ENCODE measurements at regions not wholly inside any gene's neighbourhood (a gene's known extent, or its start where the extent isn't known, plus 50 kb on each side); places are given as distances from the start of the nearest gene placed in this dataset.

GRCh38 chr18:22320155-22320554 is 97.6 kb downstream of the CTAGE1 start:
- no peak overlapping the region for H3K4me3 ChIP-seq (ENCODE audit: low read length in 2 of 2)
- WGBS, result 78% methylated on average over 4 of the region's 4 CpGs
- no peak overlapping the region for H3K27ac ChIP-seq (ENCODE audit: low read depth in 1 of 2, low read length in 1 of 2)
- peaks cover 0 to 12% of the 10 kb centered on the region in 2 donors for H3K27me3 ChIP-seq (ENCODE audit: control insufficient read depth in 2 of 2, insufficient read depth in 1 of 2, low read length in 1 of 2)
- no peak for DNase-seq (ENCODE audit: low read depth in 6 of 9, low spot score in 9 of 9)
- no peaks in the 10 kb centered on the region for H3K9me3 ChIP-seq (ENCODE audit: control insufficient read depth in 2 of 2, insufficient read depth in 1 of 2, low read length in 1 of 2)
- H3K36me3 ChIP-seq (ENCODE audit: control insufficient read depth in 2 of 2, insufficient read depth in 2 of 2, low read length in 1 of 2), result no peaks in the 10 kb centered on the region
- peaks cover 0 to 6% of the 10 kb centered on the region in 2 donors for H3K4me1 ChIP-seq (ENCODE audit: control insufficient read depth in 2 of 2, insufficient read depth in 2 of 2, low read length in 2 of 2)

- no peaks in the 10 kb centered on the region for H3K27me3 ChIP-seq (ENCODE audit: control insufficient read depth in 2 of 2, insufficient read depth in 1 of 2, low read length in 1 of 2)
- no peaks in the 10 kb centered on the region for H3K4me1 ChIP-seq (ENCODE audit: control insufficient read depth in 2 of 2, insufficient read depth in 2 of 2, low read length in 2 of 2)
- no peak overlapping the region for H3K27ac ChIP-seq (ENCODE audit: low read depth in 1 of 2, low read length in 1 of 2)
- no peak for DNase-seq (ENCODE audit: low read depth in 6 of 9, low spot score in 9 of 9)
- no peak overlapping the region for H3K4me3 ChIP-seq (ENCODE audit: low read length in 2 of 2)
- no peaks in the 10 kb centered on the region for H3K36me3 ChIP-seq (ENCODE audit: control insufficient read depth in 2 of 2, insufficient read depth in 2 of 2, low read length in 1 of 2)
- H3K9me3 ChIP-seq (ENCODE audit: control insufficient read depth in 2 of 2, insufficient read depth in 1 of 2, low read length in 1 of 2), result no peaks in the 10 kb centered on the region
- 84% methylated on average over 8 of the region's 8 CpGs for WGBS
Observed at GRCh38 chr18:22318745-22319407, 98.8 kb downstream of the CTAGE1 start.

GRCh38 chr18:22314420-22314819 is 103.3 kb downstream of the CTAGE1 start:
- Histone ChIP-seq H3K36me3 (ENCODE audit: control insufficient read depth in 2 of 2, insufficient read depth in 2 of 2, low read length in 1 of 2) (no peaks in the 10 kb centered on the region), H3K4me1 (ENCODE audit: control insufficient read depth in 2 of 2, insufficient read depth in 2 of 2, low read length in 2 of 2) (no peaks in the 10 kb centered on the region), H3K9me3 (ENCODE audit: control insufficient read depth in 2 of 2, insufficient read depth in 1 of 2, low read length in 1 of 2) (no peaks in the 10 kb centered on the region), H3K27me3 (ENCODE audit: control insufficient read depth in 2 of 2, insufficient read depth in 1 of 2, low read length in 1 of 2) (no peaks in the 10 kb centered on the region), H3K27ac (ENCODE audit: low read depth in 1 of 2, low read length in 1 of 2) (no peak overlapping the region), H3K4me3 (ENCODE audit: low read length in 2 of 2) (no peak overlapping the region)
- no peak for DNase-seq (ENCODE audit: low read depth in 6 of 9, low spot score in 9 of 9)
- WGBS, result 95% methylated on average over 3 of the region's 3 CpGs

GRCh38 chr18:22314001-22314400 is 103.7 kb downstream of the CTAGE1 start:
- Histone ChIP-seq H3K4me1 (ENCODE audit: control insufficient read depth in 2 of 2, insufficient read depth in 2 of 2, low read length in 2 of 2) (no peaks in the 10 kb centered on the region), H3K4me3 (ENCODE audit: low read length in 2 of 2) (no peak overlapping the region), H3K27me3 (ENCODE audit: control insufficient read depth in 2 of 2, insufficient read depth in 1 of 2, low read length in 1 of 2) (no peaks in the 10 kb centered on the region), H3K36me3 (ENCODE audit: control insufficient read depth in 2 of 2, insufficient read depth in 2 of 2, low read length in 1 of 2) (no peaks in the 10 kb centered on the region), H3K27ac (ENCODE audit: low read depth in 1 of 2, low read length in 1 of 2) (no peak overlapping the region), H3K9me3 (ENCODE audit: control insufficient read depth in 2 of 2, insufficient read depth in 1 of 2, low read length in 1 of 2) (no peaks in the 10 kb centered on the region)
- 87% methylated on average over 6 of the region's 6 CpGs for WGBS
- no peak for DNase-seq (ENCODE audit: low read depth in 6 of 9, low spot score in 9 of 9)

GRCh38 chr18:22311301-22311700 is 106.4 kb downstream of the CTAGE1 start:
- H3K4me3 ChIP-seq (ENCODE audit: low read length in 2 of 2), result no peak overlapping the region
- no peaks in the 10 kb centered on the region for H3K36me3 ChIP-seq (ENCODE audit: control insufficient read depth in 2 of 2, insufficient read depth in 2 of 2, low read length in 1 of 2)
- H3K27ac ChIP-seq (ENCODE audit: low read depth in 1 of 2, low read length in 1 of 2), result no peak overlapping the region
- H3K9me3 ChIP-seq (ENCODE audit: control insufficient read depth in 2 of 2, insufficient read depth in 1 of 2, low read length in 1 of 2), result no peaks in the 10 kb centered on the region
- no peaks in the 10 kb centered on the region for H3K4me1 ChIP-seq (ENCODE audit: control insufficient read depth in 2 of 2, insufficient read depth in 2 of 2, low read length in 2 of 2)
- no peak for DNase-seq (ENCODE audit: low read depth in 6 of 9, low spot score in 9 of 9)
- WGBS, result 82% methylated on average over 5 of the region's 5 CpGs
- H3K27me3 ChIP-seq (ENCODE audit: control insufficient read depth in 2 of 2, insufficient read depth in 1 of 2, low read length in 1 of 2), result no peaks in the 10 kb centered on the region

- Histone ChIP-seq H3K4me1 (ENCODE audit: control insufficient read depth in 2 of 2, insufficient read depth in 2 of 2, low read length in 2 of 2) (no peaks in the 10 kb centered on the region), H3K4me3 (ENCODE audit: low read length in 2 of 2) (no peak overlapping the region), H3K27ac (ENCODE audit: low read depth in 1 of 2, low read length in 1 of 2) (no peak overlapping the region), H3K27me3 (ENCODE audit: control insufficient read depth in 2 of 2, insufficient read depth in 1 of 2, low read length in 1 of 2) (no peaks in the 10 kb centered on the region), H3K9me3 (ENCODE audit: control insufficient read depth in 2 of 2, insufficient read depth in 1 of 2, low read length in 1 of 2) (no peaks in the 10 kb centered on the region), H3K36me3 (ENCODE audit: control insufficient read depth in 2 of 2, insufficient read depth in 2 of 2, low read length in 1 of 2) (no peaks in the 10 kb centered on the region)
- 90% methylated on average over 5 of the region's 5 CpGs for WGBS
- no peak for DNase-seq (ENCODE audit: low read depth in 6 of 9, low spot score in 9 of 9)
Observed at GRCh38 chr18:22309191-22309590, 108.5 kb downstream of the CTAGE1 start.

- Histone ChIP-seq H3K27me3 (ENCODE audit: control insufficient read depth in 2 of 2, insufficient read depth in 1 of 2, low read length in 1 of 2) (no peaks in the 10 kb centered on the region), H3K4me3 (ENCODE audit: low read length in 2 of 2) (no peak overlapping the region), H3K36me3 (ENCODE audit: control insufficient read depth in 2 of 2, insufficient read depth in 2 of 2, low read length in 1 of 2) (no peaks in the 10 kb centered on the region), H3K9me3 (ENCODE audit: control insufficient read depth in 2 of 2, insufficient read depth in 1 of 2, low read length in 1 of 2) (no peaks in the 10 kb centered on the region), H3K27ac (ENCODE audit: low read depth in 1 of 2, low read length in 1 of 2) (no peak overlapping the region), H3K4me1 (ENCODE audit: control insufficient read depth in 2 of 2, insufficient read depth in 2 of 2, low read length in 2 of 2) (no peaks in the 10 kb centered on the region)
- 50% methylated on average over 2 of the region's 2 CpGs for WGBS
- no peak for DNase-seq (ENCODE audit: low read depth in 6 of 9, low spot score in 9 of 9)
Observed at GRCh38 chr18:22307528-22307927, 110.2 kb downstream of the CTAGE1 start.

- H3K9me3 ChIP-seq (ENCODE audit: control insufficient read depth in 2 of 2, insufficient read depth in 1 of 2, low read length in 1 of 2), result no peaks in the 10 kb centered on the region
- H3K27me3 ChIP-seq (ENCODE audit: control insufficient read depth in 2 of 2, insufficient read depth in 1 of 2, low read length in 1 of 2), result no peaks in the 10 kb centered on the region
- WGBS, result 92% methylated on average over 5 of the region's 5 CpGs
- DNase-seq (ENCODE audit: low read depth in 6 of 9, low spot score in 9 of 9), result no peak
- no peak overlapping the region for H3K27ac ChIP-seq (ENCODE audit: low read depth in 1 of 2, low read length in 1 of 2)
- H3K4me1 ChIP-seq (ENCODE audit: control insufficient read depth in 2 of 2, insufficient read depth in 2 of 2, low read length in 2 of 2), result no peaks in the 10 kb centered on the region
- no peak overlapping the region for H3K4me3 ChIP-seq (ENCODE audit: low read length in 2 of 2)
- no peaks in the 10 kb centered on the region for H3K36me3 ChIP-seq (ENCODE audit: control insufficient read depth in 2 of 2, insufficient read depth in 2 of 2, low read length in 1 of 2)
Observed at GRCh38 chr18:22303927-22304326, 113.8 kb downstream of the CTAGE1 start.

- 62% methylated on average over 6 of the region's 6 CpGs for WGBS
- Histone ChIP-seq H3K9me3 (ENCODE audit: control insufficient read depth in 2 of 2, insufficient read depth in 1 of 2, low read length in 1 of 2) (no peaks in the 10 kb centered on the region), H3K4me3 (ENCODE audit: low read length in 2 of 2) (no peak overlapping the region), H3K27ac (ENCODE audit: low read depth in 1 of 2, low read length in 1 of 2) (no peak overlapping the region), H3K36me3 (ENCODE audit: control insufficient read depth in 2 of 2, insufficient read depth in 2 of 2, low read length in 1 of 2) (no peaks in the 10 kb centered on the region), H3K4me1 (ENCODE audit: control insufficient read depth in 2 of 2, insufficient read depth in 2 of 2, low read length in 2 of 2) (no peaks in the 10 kb centered on the region), H3K27me3 (ENCODE audit: control insufficient read depth in 2 of 2, insufficient read depth in 1 of 2, low read length in 1 of 2) (no peaks in the 10 kb centered on the region)
- DNase-seq (ENCODE audit: low read depth in 6 of 9, low spot score in 9 of 9), result no peak
Observed at GRCh38 chr18:22302144-22302543, 115.6 kb downstream of the CTAGE1 start.
